Gastroesophageal sphincter (tissue), 4 donors: ENCODE measurements at regions not wholly inside any gene's neighbourhood (a gene's known extent, or its start where the extent isn't known, plus 50 kb on each side); places are given as distances from the start of the nearest gene placed in this dataset.

ENCODE experiments used
- ATAC-seq: fragments of 150-250 bp; one replicate; pipeline ENCODE4 v1.9.1; 2016; ENCODE audit warnings: mild to moderate bottlenecking, moderate library complexity
- H3K27ac ChIP-seq, 4 donors: fragments of 200-600 bp; sonication (generic) in 3 of 4; 1 replicate in 3 of 4; 2 replicates in 1 of 4; pipeline ENCODE4 v1.5.1; 2016 to 2019
- H3K27me3 ChIP-seq: fragments of 200-600 bp; sonication (generic); one replicate; pipeline ENCODE4 v1.5.1; 2019
- H3K36me3 ChIP-seq, 2 donors: fragments of 200-600 bp; sonication (generic); one replicate each; pipeline ENCODE4 v1.5.1; 2019; ENCODE audit warnings: control low read depth in 1 of 2
- H3K4me1 ChIP-seq, 3 donors: fragments of 200-600 bp; sonication (generic); 1 replicate in 2 of 3; 2 replicates in 1 of 3; pipeline ENCODE4 v1.5.1; 2016 to 2019; ENCODE audit warnings: control low read depth in 2 of 3
- H3K4me3 ChIP-seq, 2 donors: fragments of 200-600 bp; sonication (generic); one replicate each; pipeline ENCODE4 v1.5.1; 2019; ENCODE audit warnings: mild to moderate bottlenecking in 1 of 2, moderate library complexity in 1 of 2
- H3K9me3 ChIP-seq, 3 donors: fragments of 200-600 bp; sonication (generic); one replicate each; pipeline ENCODE4 v1.5.1; 2017 to 2019; ENCODE audit warnings: control low read depth in 2 of 3
- CTCF ChIP-seq, 4 experiments: fragments of 200-600 bp in 2 of 4; fragments of 450-650 bp in 2 of 4; sonication (generic) in 1 of 4; IDR thresholded peaks; one replicate each; pipeline ENCODE4 v1.5.1; 2017 to 2019; ENCODE audit warnings: antibody characterized with exemption in 4 of 4, mild to moderate bottlenecking in 2 of 4, moderate library complexity in 2 of 4
- EP300 ChIP-seq: sonication (generic); formaldehyde crosslinking; IDR thresholded peaks from one replicate; pipeline ENCODE4 v1.6.1; 2017; ENCODE audit warnings: antibody characterized with exemption, mild to moderate bottlenecking
- POLR2A ChIP-seq, 2 donors: fragments of 450-650 bp; IDR thresholded peaks; one replicate each; pipeline ENCODE4 v1.6.1; 2017; ENCODE audit warnings: antibody characterized with exemption in 2 of 2, mild to moderate bottlenecking in 2 of 2, moderate library complexity in 1 of 2
- POLR2AphosphoS5 ChIP-seq: sonication (generic); formaldehyde crosslinking; IDR thresholded peaks from one replicate; pipeline ENCODE4 v1.6.1; 2017; ENCODE audit warnings: antibody characterized with exemption
- WGBS, 2 donors: methylation state at CpG; one replicate each; pipeline ENCODE4 v1.1.5; 2018; ENCODE audit warnings: low coverage in 1 of 2; 5-methylcytosine and 5-hydroxymethylcytosine counted together

- no peak for ATAC-seq
- TF ChIP-seq POLR2AphosphoS5: no peak
- TF ChIP-seq CTCF (IDR thresholded peaks at IDR 0.05): no peak
- TF ChIP-seq EP300: no peak
- no peak for TF ChIP-seq POLR2A (IDR thresholded peaks at IDR 0.05)
- Histone ChIP-seq H3K4me1 (peaks cover 0 to 6% (median 0%) of the 10 kb centered on the region in 3 donors), H3K9me3 (no peaks in the 10 kb centered on the region), H3K27ac (no peak overlapping the region), H3K4me3 (no peak overlapping the region), H3K27me3 (peaks cover 28% of the 10 kb centered on the region), H3K36me3 (no peaks in the 10 kb centered on the region)
- 80 to 100% methylated on average over 1 of the region's 8 CpGs for WGBS, 2 donors
These were observed 154.0 kb upstream of the DIO3 start for GRCh38 chr14:101407328-101407727.

GRCh38 chr14:101408077-101408831, 153.0 kb upstream of the DIO3 start:
- no peaks in the 10 kb centered on the region for H3K9me3 ChIP-seq
- TF ChIP-seq CTCF (IDR thresholded peaks at IDR 0.05) (no peak), POLR2A (IDR thresholded peaks at IDR 0.05) (no peak), EP300 (no peak), POLR2AphosphoS5 (no peak)
- peaks cover 0 to 6% (median 0%) of the 10 kb centered on the region in 3 donors for H3K4me1 ChIP-seq
- WGBS, 2 donors: 66 to 86% methylated on average over 4 to 9 of the region's 20 CpGs
- H3K27ac ChIP-seq: peak overlapping the region in 2 of 4 donors; percentile 15 to 27
- no peak overlapping the region for H3K4me3 ChIP-seq
- peaks cover 19% of the 10 kb centered on the region for H3K27me3 ChIP-seq
- no peaks in the 10 kb centered on the region for H3K36me3 ChIP-seq
- peak; percentile 52 for ATAC-seq

- no peak overlapping the region for H3K27ac ChIP-seq
- peaks cover 0 to 6% (median 0%) of the 10 kb centered on the region in 3 donors for H3K4me1 ChIP-seq
- no peaks in the 10 kb centered on the region for H3K9me3 ChIP-seq
- WGBS, 2 donors: 80% methylated on average over 1 of the region's 19 CpGs; no CpG with 5 or more reads in 1 of the 2 donors
- ATAC-seq: no peak
- H3K4me3 ChIP-seq: no peak overlapping the region
- no peak for TF ChIP-seq POLR2A (IDR thresholded peaks at IDR 0.05)
- no peak for TF ChIP-seq CTCF (IDR thresholded peaks at IDR 0.05)
- TF ChIP-seq EP300: no peak
- TF ChIP-seq POLR2AphosphoS5: no peak
- H3K27me3 ChIP-seq: peaks cover 15% of the 10 kb centered on the region
- no peaks in the 10 kb centered on the region for H3K36me3 ChIP-seq
These were observed 152.2 kb upstream of the DIO3 start for GRCh38 chr14:101409006-101409543.

GRCh38 chr14:101410126-101410525, 151.2 kb upstream of the DIO3 start:
- WGBS, 2 donors: 56 to 64% methylated on average over 5 of the region's 5 CpGs
- no peak overlapping the region for H3K4me3 ChIP-seq
- H3K9me3 ChIP-seq: no peaks in the 10 kb centered on the region
- no peaks in the 10 kb centered on the region for H3K36me3 ChIP-seq
- no peak for ATAC-seq
- H3K27ac ChIP-seq: no peak overlapping the region
- TF ChIP-seq POLR2A (IDR thresholded peaks at IDR 0.05) (no peak), CTCF (IDR thresholded peaks at IDR 0.05) (no peak), EP300 (no peak), POLR2AphosphoS5 (no peak)
- H3K4me1 ChIP-seq: peaks cover 0 to 6% (median 0%) of the 10 kb centered on the region in 3 donors
- H3K27me3 ChIP-seq: peaks cover 9% of the 10 kb centered on the region

GRCh38 chr14:101411151-101411550, 150.1 kb upstream of the DIO3 start:
- Histone ChIP-seq H3K27me3 (peaks cover 9% of the 10 kb centered on the region), H3K4me1 (peaks cover 0 to 6% (median 0%) of the 10 kb centered on the region in 3 donors), H3K9me3 (no peaks in the 10 kb centered on the region), H3K4me3 (no peak overlapping the region), H3K27ac (no peak overlapping the region), H3K36me3 (no peaks in the 10 kb centered on the region)
- TF ChIP-seq POLR2AphosphoS5: no peak
- WGBS, 2 donors: 87% methylated on average over 4 of the region's 9 CpGs; no CpG with 5 or more reads in 1 of the 2 donors
- ATAC-seq: no peak
